ENCODE measurements at regions not wholly inside any gene's neighbourhood (a gene's known extent, or its start where the extent isn't known, plus 50 kb on each side); places are given as distances from the start of the nearest gene placed in this dataset.

DNA sequence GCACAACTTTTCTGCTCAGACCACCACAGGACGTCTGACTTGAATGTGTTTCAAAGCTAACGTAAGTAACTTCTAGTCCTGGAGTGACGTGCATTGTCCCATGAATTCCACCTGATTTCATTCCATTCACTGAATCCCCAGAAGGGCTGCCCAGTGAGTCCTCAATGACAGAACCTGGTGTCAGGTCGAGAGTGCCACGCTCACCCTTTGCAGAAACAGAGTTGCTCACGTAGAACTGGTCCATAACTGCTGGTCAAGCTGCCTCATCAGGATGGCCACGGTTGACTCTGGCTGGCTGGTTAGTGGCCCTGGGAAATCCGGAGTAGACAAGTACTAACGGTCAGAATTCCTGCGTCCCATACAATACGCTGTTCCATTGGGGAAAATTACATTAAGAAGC lies 50.6 kb upstream of the UBE3C start:
- Histone ChIP-seq H2BK5ac (ENCODE audit: low read depth, low read length, poor library complexity, severe bottlenecking) (no peak overlapping the region), H4K20me1 (ENCODE audit: insufficient read depth, low read length) (no peaks in the 10 kb centered on the region), H3K36me3 (ENCODE audit: control insufficient read depth, insufficient read depth, low read length) (no peaks in the 10 kb centered on the region), H3K9ac (ENCODE audit: low read depth, low read length) (no peak overlapping the region), H3K4me3 (ENCODE audit: insufficient read depth, low read depth, low read length) (no peak overlapping the region), H3K4me1 (ENCODE audit: control insufficient read depth, insufficient read depth, low read length) (no peaks in the 10 kb centered on the region), H3K4ac (ENCODE audit: low read depth, low read length) (no peak overlapping the region), H2AK5ac (ENCODE audit: low read depth, low read length) (no peak overlapping the region), H3K9me1 (ENCODE audit: insufficient read depth, low read length) (no peaks in the 10 kb centered on the region), H4K8ac (ENCODE audit: low read depth in 2 of 2, low read length in 2 of 2) (no peak overlapping the region), H2BK15ac (ENCODE audit: low read depth, low read length) (no peak overlapping the region), H3K27ac (ENCODE audit: insufficient read depth, low read length) (no peak overlapping the region), H3K14ac (replicated peaks; ENCODE audit: low read depth, low read length) (no peak overlapping the region), H3K79me1 (ENCODE audit: low read depth in 1 of 2, low read length in 2 of 2) (no peaks in the 10 kb centered on the region), H2BK20ac (ENCODE audit: low read depth, low read length) (no peak overlapping the region), H3K27me3 (ENCODE audit: control insufficient read depth, insufficient read depth, low read length) (peaks cover 2% of the 10 kb centered on the region; the same call in 1 of the 2 replicates), H4K5ac (ENCODE audit: low read depth, low read length) (no peak overlapping the region), H2AFZ (replicated peaks; ENCODE audit: low read length, poor library complexity) (no peak overlapping the region), H3K9me3 (ENCODE audit: control insufficient read depth, insufficient read depth, low read length) (peaks cover 3% of the 10 kb centered on the region; the same call in 1 of the 2 replicates), H4K91ac (ENCODE audit: insufficient read depth, low read depth, low read length) (no peak overlapping the region), H3K18ac (ENCODE audit: low read depth, low read length) (no peak overlapping the region), H2BK120ac (ENCODE audit: low read depth, low read length) (no peak overlapping the region), H2AK9ac (replicated peaks; ENCODE audit: low read depth, low read length, poor library complexity) (no peak overlapping the region), H3K4me2 (ENCODE audit: low read depth, low read length) (no peak overlapping the region), H3K23ac (ENCODE audit: low read depth, low read length) (no peak overlapping the region), H3K56ac (ENCODE audit: extremely low read depth, insufficient read depth, low read length) (no peak overlapping the region)
- POLR2A ChIA-PET (ENCODE audit: unreplicated experiment), result no interaction called here
- no peak for TF ChIP-seq CEBPB (IDR thresholded peaks at IDR 0.05; ENCODE audit: low read depth, low read length)
- no peak for TF ChIP-seq SMC3 (IDR thresholded peaks at IDR 0.05; ENCODE audit: low read depth, low read length)
- TF ChIP-seq, protein P1, sequence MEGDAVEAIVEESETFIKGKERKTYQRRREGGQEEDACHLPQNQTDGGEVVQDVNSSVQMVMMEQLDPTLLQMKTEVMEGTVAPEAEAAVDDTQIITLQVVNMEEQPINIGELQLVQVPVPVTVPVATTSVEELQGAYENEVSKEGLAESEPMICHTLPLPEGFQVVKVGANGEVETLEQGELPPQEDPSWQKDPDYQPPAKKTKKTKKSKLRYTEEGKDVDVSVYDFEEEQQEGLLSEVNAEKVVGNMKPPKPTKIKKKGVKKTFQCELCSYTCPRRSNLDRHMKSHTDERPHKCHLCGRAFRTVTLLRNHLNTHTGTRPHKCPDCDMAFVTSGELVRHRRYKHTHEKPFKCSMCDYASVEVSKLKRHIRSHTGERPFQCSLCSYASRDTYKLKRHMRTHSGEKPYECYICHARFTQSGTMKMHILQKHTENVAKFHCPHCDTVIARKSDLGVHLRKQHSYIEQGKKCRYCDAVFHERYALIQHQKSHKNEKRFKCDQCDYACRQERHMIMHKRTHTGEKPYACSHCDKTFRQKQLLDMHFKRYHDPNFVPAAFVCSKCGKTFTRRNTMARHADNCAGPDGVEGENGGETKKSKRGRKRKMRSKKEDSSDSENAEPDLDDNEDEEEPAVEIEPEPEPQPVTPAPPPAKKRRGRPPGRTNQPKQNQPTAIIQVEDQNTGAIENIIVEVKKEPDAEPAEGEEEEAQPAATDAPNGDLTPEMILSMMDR (conservative IDR thresholded peaks at IDR 0.05; ENCODE audit: low read depth, low read length), result no peak
- TF ChIP-seq MAZ (IDR thresholded peaks at IDR 0.05; ENCODE audit: borderline replicate concordance, low read depth, low read length), result no peak
- TF ChIP-seq FOS (IDR thresholded peaks at IDR 0.05; ENCODE audit: low read depth, low read length), result no peak
- no peak for TF ChIP-seq RAD21 (IDR thresholded peaks at IDR 0.05; ENCODE audit: low read length)
- BruUV-seq (replicated peaks), result no TSS peak
- dilution Hi-C loops (cut with HindIII; ENCODE audit: low sequenced_read_pairs, unreplicated experiment), result no loop called here
- DNase-seq (no peak), ATAC-seq (ENCODE audit: low read depth) (no peak)
- WGBS, 2 experiments (ENCODE audit: extremely low coverage in 2 of 2, insufficient read length in 1 of 2), result 58% methylated on average over 5 of the region's 11 CpGs; no CpG with 5 or more reads in 1 of the 2 experiments
- intact Hi-C loops (cut with micrococcal nuclease), result no loop called here
- in situ Hi-C loops (cut with MboI; ENCODE audit: low sequenced_read_pairs), result no loop called here
- CTCF ChIA-PET, result no interaction called here

All from IMR-90 (cell line).